A673 (cell line): ENCODE measurements at regions not wholly inside any gene's neighbourhood (a gene's known extent, or its start where the extent isn't known, plus 50 kb on each side); places are given as distances from the start of the nearest gene placed in this dataset.

ENCODE experiments used
- EZH2 ChIP-seq: fragments of 200-600 bp; sonication (generic); IDR thresholded peaks from 2 replicates; pipeline ENCODE4 v1.6.1; 2017; ENCODE audit warnings: borderline replicate concordance, low read depth, mild to moderate bottlenecking, mixed read lengths, antibody characterized with exemption, low read length; ENCODE audit not compliant: poor library complexity, severe bottlenecking
- TF ChIP-seq, protein P1 (sequence below): fragments of 300-800, 200-600 bp; sonication (generic); conservative IDR thresholded peaks from 2 replicates; pipeline ENCODE4 v1.5.1; 2017; ENCODE audit warnings: low read depth, mild to moderate bottlenecking, antibody characterized with exemption, low read length, moderate library complexity, mixed read lengths

DNA sequence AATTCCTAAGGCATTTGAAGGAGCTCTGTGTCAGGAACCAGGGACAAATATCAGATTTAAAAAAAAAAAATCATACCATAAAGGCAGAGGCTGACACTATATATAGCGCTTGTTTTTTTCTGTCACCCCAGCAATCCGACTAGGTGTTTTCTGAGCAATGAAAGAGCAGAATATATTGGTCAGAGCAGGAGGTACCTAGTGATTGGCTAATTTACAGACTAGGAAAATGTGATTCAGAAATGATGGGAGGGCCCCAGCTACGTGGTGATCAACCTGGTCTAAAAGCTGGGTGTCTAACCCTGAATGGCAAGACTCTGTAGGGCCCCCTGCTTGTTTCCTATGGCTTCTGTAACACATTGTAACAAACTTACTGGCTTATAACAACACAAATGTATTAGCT lies 195.5 kb upstream of the XYLT1 start:
- TF ChIP-seq, protein P1, sequence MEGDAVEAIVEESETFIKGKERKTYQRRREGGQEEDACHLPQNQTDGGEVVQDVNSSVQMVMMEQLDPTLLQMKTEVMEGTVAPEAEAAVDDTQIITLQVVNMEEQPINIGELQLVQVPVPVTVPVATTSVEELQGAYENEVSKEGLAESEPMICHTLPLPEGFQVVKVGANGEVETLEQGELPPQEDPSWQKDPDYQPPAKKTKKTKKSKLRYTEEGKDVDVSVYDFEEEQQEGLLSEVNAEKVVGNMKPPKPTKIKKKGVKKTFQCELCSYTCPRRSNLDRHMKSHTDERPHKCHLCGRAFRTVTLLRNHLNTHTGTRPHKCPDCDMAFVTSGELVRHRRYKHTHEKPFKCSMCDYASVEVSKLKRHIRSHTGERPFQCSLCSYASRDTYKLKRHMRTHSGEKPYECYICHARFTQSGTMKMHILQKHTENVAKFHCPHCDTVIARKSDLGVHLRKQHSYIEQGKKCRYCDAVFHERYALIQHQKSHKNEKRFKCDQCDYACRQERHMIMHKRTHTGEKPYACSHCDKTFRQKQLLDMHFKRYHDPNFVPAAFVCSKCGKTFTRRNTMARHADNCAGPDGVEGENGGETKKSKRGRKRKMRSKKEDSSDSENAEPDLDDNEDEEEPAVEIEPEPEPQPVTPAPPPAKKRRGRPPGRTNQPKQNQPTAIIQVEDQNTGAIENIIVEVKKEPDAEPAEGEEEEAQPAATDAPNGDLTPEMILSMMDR, result no peak
- no peak for TF ChIP-seq EZH2
